ENCODE measurements at regions not wholly inside any gene's neighbourhood (a gene's known extent, or its start where the extent isn't known, plus 50 kb on each side); places are given as distances from the start of the nearest gene placed in this dataset.

DNA sequence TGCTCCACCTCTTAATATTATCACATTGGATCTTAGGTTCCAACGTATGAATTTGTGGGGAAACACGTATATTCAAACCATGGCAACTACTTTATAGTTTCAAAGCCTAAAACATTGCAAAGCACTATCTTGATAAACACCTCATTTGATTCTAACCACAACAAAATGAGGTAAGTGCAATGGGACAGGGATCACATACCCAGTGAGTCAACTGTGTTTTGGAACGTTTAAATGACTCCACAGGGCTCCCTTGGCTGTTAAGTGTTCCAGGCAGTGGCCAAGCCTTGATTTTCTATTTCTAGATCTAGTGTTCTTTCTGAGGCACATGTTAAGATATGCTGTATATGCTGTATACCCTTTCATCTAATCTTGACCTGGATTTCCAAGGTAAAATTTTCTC is 54.5 kb upstream of the C1QTNF7 start:
- no peak for DNase-seq (ENCODE audit: low spot score)

GRCh38 chr4:15374656-15375055 is 53.2 kb upstream of the C1QTNF7 start:
- no peak for DNase-seq (ENCODE audit: low spot score)

DNA sequence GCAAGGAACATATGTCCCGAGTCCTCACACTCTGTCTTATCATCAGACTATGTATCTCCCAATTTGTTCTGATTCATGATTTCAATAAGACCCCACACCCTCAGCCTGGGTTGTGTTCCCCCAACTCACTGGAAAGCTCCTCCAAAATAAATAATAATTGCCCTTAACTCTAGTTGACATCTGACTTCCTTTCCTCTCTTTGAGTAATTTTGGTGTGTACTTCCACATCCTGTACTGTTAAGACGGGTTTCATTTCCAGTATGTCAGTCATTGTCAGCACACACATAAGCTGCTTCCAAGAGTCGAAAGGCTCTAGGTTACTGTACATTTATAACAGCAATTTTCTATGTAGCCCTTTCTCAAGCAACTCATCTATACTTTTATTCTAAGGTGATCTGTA is 52.2 kb upstream of the C1QTNF7 start:
- DNase-seq (ENCODE audit: low spot score) = no peak

- no peak for DNase-seq (ENCODE audit: low spot score)
These were observed 51.7 kb upstream of the C1QTNF7 start for GRCh38 chr4:15376145-15376544.

GRCh38 chr4:15376594-15376993 is 51.2 kb upstream of the C1QTNF7 start:
- no peak for DNase-seq (ENCODE audit: low spot score)

Data from ureter (tissue), 1 donor.